ENCODE measurements at regions not wholly inside any gene's neighbourhood (a gene's known extent, or its start where the extent isn't known, plus 50 kb on each side); places are given as distances from the start of the nearest gene placed in this dataset.

- TF ChIP-seq CTCF (IDR thresholded peaks at IDR 0.05) (no peak), POLR2A (IDR thresholded peaks at IDR 0.05) (no peak)
Observed at GRCh38 chr2:240344904-240345303, 90.6 kb upstream of the GPC1 start.

Data from heart left ventricle (tissue), 13 donors.